Urothelium cell line (cell line): ENCODE measurements at regions not wholly inside any gene's neighbourhood (a gene's known extent, or its start where the extent isn't known, plus 50 kb on each side); places are given as distances from the start of the nearest gene placed in this dataset.
A peak's percentile ranks its signal among the peaks of the same experiment; 100 is the strongest.
"Not testable (repeated sequence)": the region's sequence is repeated elsewhere in the genome, so short reads cannot be mapped to it uniquely, and the experiment has no call there.

Experiments
- DNase-seq: peaks from one replicate; pipeline ENCODE4 v3.0.0; 2011; ENCODE audit warnings: low spot score, mixed read lengths
- FAIRE-seq: peaks from 2 replicates; lab custom pipeline; 2011; peaks lifted over from hg19 to GRCh38; lab: Jason Lieb, UNC

GRCh38 chr9:587527-587926 lies 254.0 kb upstream of the DMRT1 start:
- FAIRE-seq (no peak), DNase-seq (no peak)

GRCh38 chr9:588981-589380 lies 252.5 kb upstream of the DMRT1 start:
- FAIRE-seq (no peak), DNase-seq (no peak)

- DNase-seq (no peak), FAIRE-seq (no peak)
These were observed 251.8 kb upstream of the DMRT1 start for GRCh38 chr9:589723-590122.

GRCh38 chr9:591292-591691 lies 250.2 kb upstream of the DMRT1 start:
- no peak for FAIRE-seq
- no peak for DNase-seq

- DNase-seq (no peak), FAIRE-seq (no peak)
These were observed 249.3 kb upstream of the DMRT1 start for GRCh38 chr9:592225-592624.

- FAIRE-seq, result no peak
- no peak for DNase-seq
These were observed 248.8 kb upstream of the DMRT1 start for GRCh38 chr9:592733-593132.

- FAIRE-seq (no peak), DNase-seq (no peak)
These were observed 247.7 kb upstream of the DMRT1 start for GRCh38 chr9:593809-594208.

GRCh38 chr9:596703-597102 lies 244.8 kb upstream of the DMRT1 start:
- FAIRE-seq (no peak), DNase-seq (no peak)

- DNase-seq (no peak), FAIRE-seq (no peak)
These were observed 241.5 kb upstream of the DMRT1 start for GRCh38 chr9:600006-600405.

- DNase-seq (no peak), FAIRE-seq (no peak)
These were observed 238.8 kb upstream of the DMRT1 start for GRCh38 chr9:602716-603115.

GRCh38 chr9:603126-603525 lies 238.4 kb upstream of the DMRT1 start:
- no peak for FAIRE-seq
- no peak for DNase-seq

- FAIRE-seq, result no peak
- no peak for DNase-seq
These were observed 234.1 kb upstream of the DMRT1 start for GRCh38 chr9:607417-607816.

- DNase-seq (peak; percentile 60), FAIRE-seq (no peak)
These were observed 227.6 kb upstream of the DMRT1 start for GRCh38 chr9:613771-614347.

- no peak for FAIRE-seq
These were observed 227.1 kb upstream of the DMRT1 start for GRCh38 chr9:614431-614830.

GRCh38 chr9:615756-616155 lies 225.7 kb upstream of the DMRT1 start:
- FAIRE-seq (no peak), DNase-seq (no peak)

More at GRCh38 chr9:614431-614830, 227.1 kb upstream of the DMRT1 start:
- no peak for DNase-seq

- no peak for FAIRE-seq
- DNase-seq, result no peak
These were observed 224.8 kb upstream of the DMRT1 start for GRCh38 chr9:616694-617093.

GRCh38 chr9:617445-618085 lies 223.9 kb upstream of the DMRT1 start:
- no peak for FAIRE-seq
- DNase-seq, result no peak

- no peak for FAIRE-seq
- no peak for DNase-seq
These were observed 223.0 kb upstream of the DMRT1 start for GRCh38 chr9:618478-618877.

- no peak for DNase-seq
- no peak for FAIRE-seq
These were observed 220.2 kb upstream of the DMRT1 start for GRCh38 chr9:621201-621855.

- DNase-seq (no peak), FAIRE-seq (no peak)
These were observed 216.5 kb upstream of the DMRT1 start for GRCh38 chr9:624935-625500.

GRCh38 chr9:625613-626012 lies 215.9 kb upstream of the DMRT1 start:
- no peak for DNase-seq
- FAIRE-seq, result no peak

GRCh38 chr9:626114-626513 lies 215.4 kb upstream of the DMRT1 start:
- FAIRE-seq, DNase-seq: not testable (repeated sequence)
